ENCODE measurements at regions not wholly inside any gene's neighbourhood (a gene's known extent, or its start where the extent isn't known, plus 50 kb on each side); places are given as distances from the start of the nearest gene placed in this dataset.
"Not testable (repeated sequence)": the region's sequence is repeated elsewhere in the genome, so short reads cannot be mapped to it uniquely, and the experiment has no call there.

DNA sequence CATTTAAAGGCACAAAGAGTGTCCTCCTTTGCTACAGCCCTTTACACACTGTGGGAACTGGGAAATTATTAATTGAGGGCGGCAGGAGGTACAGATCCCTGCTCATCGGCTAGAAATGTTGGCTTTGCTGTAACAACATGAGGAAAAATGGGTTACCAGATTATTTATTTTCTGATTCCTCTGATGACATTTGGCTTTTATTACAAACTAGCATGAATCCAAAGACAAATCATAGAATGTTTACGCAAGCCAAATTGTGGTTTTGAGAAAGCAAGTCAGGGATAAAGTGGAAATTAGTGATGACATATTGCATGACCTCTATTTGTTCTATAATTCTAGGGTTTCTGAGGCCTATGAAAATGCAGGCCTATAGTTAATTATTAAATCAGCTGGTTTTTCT lies 126.1 kb upstream of the TMEM196 start:
- no peak overlapping the region for H3K9ac ChIP-seq (ENCODE audit: insufficient read length)
- TF ChIP-seq POLR2AphosphoS5 (IDR thresholded peaks at IDR 0.05; ENCODE audit: borderline replicate concordance, low read depth, low read length) (no peak), EZH2 (IDR thresholded peaks at IDR 0.05) (no peak), FOXP2 (optimal IDR thresholded peaks at IDR 0.05; ENCODE audit: control extremely low read depth, extremely low read length, insufficient read depth) (no peak)
- H3K4me3 ChIP-seq = no peak overlapping the region
- DNase-seq (ENCODE audit: low read depth, low spot score) = no peak
- H3K9me3 ChIP-seq (ENCODE audit: low read depth, low read length) = no peaks in the 10 kb centered on the region
- H3K27ac ChIP-seq = no peak overlapping the region
- H3K36me3 ChIP-seq (ENCODE audit: insufficient read depth, low read length) = no peaks in the 10 kb centered on the region

DNA sequence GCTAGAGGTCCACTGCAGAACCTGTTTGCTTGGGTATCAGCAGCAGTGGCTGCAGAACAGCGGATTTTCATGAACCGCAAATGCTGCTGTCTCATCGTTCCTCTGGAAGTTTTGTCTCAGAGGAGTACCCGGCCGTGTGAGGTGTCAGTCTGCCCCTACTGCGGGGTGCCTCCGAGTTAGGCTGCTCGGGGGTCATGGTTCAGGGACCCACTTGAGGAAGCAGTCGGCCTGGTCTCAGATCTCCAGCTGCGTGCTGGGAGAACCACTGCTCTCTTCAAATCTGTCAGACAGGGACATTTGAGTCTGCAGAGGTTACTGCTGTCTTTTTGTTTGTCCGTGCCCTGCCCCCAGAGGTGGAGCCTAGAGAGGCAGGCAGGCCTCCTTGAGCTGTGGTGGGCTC lies 109.5 kb upstream of the TMEM196 start:
- H3K36me3 ChIP-seq (ENCODE audit: insufficient read depth, low read length); H3K9me3 ChIP-seq (ENCODE audit: low read depth, low read length); H3K27ac ChIP-seq; H3K4me3 ChIP-seq; H3K9ac ChIP-seq (ENCODE audit: insufficient read length); DNase-seq (ENCODE audit: low read depth, low spot score): not testable (repeated sequence)

DNA sequence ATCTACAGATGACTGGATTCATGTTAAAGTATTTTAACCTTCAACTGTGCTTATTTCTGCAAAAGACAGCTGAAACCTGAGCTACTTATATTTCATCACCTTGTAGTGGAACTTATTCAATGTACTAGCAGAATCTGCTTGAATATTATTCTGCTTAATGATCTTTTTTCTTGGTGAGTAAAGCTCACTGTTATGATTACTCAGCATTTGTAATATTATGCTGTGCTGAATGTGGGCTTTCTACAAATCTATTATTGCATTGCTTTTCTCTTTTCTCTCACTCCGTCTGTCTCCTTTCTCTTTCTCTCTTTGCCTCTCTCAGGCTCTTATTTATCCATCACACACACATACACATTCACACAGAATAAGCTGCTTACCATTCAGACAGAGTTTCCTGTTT lies 98.7 kb upstream of the TMEM196 start:
- Histone ChIP-seq H3K9me3 (ENCODE audit: low read depth, low read length) (no peaks in the 10 kb centered on the region), H3K27ac (no peak overlapping the region), H3K9ac (ENCODE audit: insufficient read length) (no peak overlapping the region), H3K4me3 (no peak overlapping the region), H3K36me3 (ENCODE audit: insufficient read depth, low read length) (no peaks in the 10 kb centered on the region)
- DNase-seq (ENCODE audit: low read depth, low spot score) = no peak
- no peak for TF ChIP-seq FOXP2 (optimal IDR thresholded peaks at IDR 0.05; ENCODE audit: control extremely low read depth, extremely low read length, insufficient read depth)
- TF ChIP-seq EZH2 (IDR thresholded peaks at IDR 0.05) = no peak
- no peak for TF ChIP-seq POLR2AphosphoS5 (IDR thresholded peaks at IDR 0.05; ENCODE audit: borderline replicate concordance, low read depth, low read length)

DNA sequence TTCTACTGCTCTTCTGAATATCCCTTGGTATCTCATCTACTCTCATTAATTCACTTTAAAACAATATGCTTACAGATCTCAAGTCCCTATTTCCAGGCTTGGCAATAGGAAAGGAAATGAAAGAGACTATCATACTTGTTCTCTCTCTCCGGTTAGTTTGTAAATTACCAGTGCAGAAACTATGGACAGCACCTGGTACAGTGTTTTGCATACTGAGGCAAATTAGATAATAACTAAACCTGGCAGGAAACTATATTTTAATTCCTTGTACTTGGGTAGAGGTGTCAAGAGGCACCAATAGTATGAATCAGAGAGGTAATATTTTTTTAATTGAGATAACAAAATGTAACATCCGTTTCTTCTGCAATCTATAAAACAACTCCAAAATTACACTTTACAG lies 97.7 kb upstream of the TMEM196 start:
- DNase-seq (ENCODE audit: low read depth, low spot score) = no peak
- Histone ChIP-seq H3K36me3 (ENCODE audit: insufficient read depth, low read length) (no peaks in the 10 kb centered on the region), H3K9ac (ENCODE audit: insufficient read length) (no peak overlapping the region), H3K4me3 (no peak overlapping the region), H3K9me3 (ENCODE audit: low read depth, low read length) (no peaks in the 10 kb centered on the region), H3K27ac (no peak overlapping the region)
- TF ChIP-seq POLR2AphosphoS5 (IDR thresholded peaks at IDR 0.05; ENCODE audit: borderline replicate concordance, low read depth, low read length) (no peak), EZH2 (IDR thresholded peaks at IDR 0.05) (no peak), FOXP2 (optimal IDR thresholded peaks at IDR 0.05; ENCODE audit: control extremely low read depth, extremely low read length, insufficient read depth) (no peak)

DNA sequence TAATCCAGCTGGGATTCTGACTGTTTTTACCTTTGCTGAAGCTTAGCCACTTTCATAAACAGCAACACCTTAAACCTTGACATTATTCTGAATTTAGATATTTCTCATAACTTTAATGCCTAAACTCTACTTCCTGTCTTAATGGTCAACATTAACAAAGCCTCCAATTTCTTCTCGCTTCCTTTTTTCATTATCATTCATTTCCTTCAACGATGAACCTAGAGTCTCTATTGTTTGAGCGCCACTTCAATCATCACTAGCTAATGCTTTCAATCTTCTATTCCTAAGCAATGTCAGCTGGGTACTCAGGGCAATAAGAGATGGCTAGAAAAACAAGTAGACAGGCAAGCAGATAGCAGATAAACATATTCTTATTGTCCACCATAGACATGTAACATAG lies 96.6 kb upstream of the TMEM196 start:
- Histone ChIP-seq H3K4me3 (no peak overlapping the region), H3K9me3 (ENCODE audit: low read depth, low read length) (no peaks in the 10 kb centered on the region), H3K9ac (ENCODE audit: insufficient read length) (no peak overlapping the region), H3K36me3 (ENCODE audit: insufficient read depth, low read length) (no peaks in the 10 kb centered on the region), H3K27ac (no peak overlapping the region)
- TF ChIP-seq EZH2 (IDR thresholded peaks at IDR 0.05) = no peak
- no peak for DNase-seq (ENCODE audit: low read depth, low spot score)

DNA sequence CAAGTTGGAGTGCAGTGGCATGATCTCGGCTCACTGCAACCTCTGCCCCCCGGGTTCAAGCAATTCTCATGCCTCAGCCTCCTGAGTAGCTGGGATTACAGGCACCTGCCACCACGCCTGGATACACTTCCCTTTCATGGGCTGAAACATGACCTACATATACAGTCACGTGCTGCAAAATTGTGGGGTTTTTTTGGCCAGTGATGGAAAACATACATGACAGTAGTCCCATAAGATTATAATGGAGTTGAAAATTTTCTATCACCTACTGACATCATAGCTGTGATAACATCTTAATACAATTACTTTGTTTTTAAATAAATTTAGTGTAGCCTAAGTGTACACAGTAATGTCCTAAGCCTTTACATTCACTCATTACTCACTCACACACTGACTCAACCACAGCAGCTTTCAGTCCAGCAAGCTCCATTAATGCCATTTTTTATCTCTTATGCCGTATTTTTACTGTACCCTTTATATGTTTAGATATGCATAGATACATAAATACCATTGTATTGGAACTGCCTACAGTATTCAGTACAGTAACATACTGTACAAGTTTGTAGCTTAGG lies 79.9 kb upstream of the TMEM196 start:
- H3K27ac ChIP-seq = no peak overlapping the region

DNA sequence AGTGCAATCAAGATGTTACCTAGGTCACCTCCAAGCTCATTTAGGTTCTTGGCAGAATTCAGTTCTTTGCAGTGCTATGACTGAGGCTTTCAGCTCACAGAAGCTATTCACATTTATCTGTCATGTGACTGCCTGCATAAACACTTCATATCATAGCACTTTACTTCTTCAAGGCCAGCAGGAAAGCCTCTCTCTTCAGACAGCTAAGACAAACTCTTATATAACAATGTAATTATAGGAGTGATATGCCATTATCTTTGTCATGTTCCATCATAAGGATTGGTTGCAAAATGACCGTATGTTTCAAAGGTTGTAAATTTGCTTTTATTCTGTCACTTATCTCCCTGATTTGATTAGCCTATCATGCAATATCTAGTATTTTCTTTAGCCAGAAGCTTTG lies 78.8 kb upstream of the TMEM196 start:
- DNase-seq (ENCODE audit: low read depth, low spot score) = no peak
- Histone ChIP-seq H3K27ac (no peak overlapping the region), H3K36me3 (ENCODE audit: insufficient read depth, low read length) (no peaks in the 10 kb centered on the region), H3K9me3 (ENCODE audit: low read depth, low read length) (no peaks in the 10 kb centered on the region), H3K4me3 (no peak overlapping the region), H3K9ac (ENCODE audit: insufficient read length) (no peak overlapping the region)
- TF ChIP-seq EZH2 (IDR thresholded peaks at IDR 0.05) = no peak
- no peak for TF ChIP-seq FOXP2 (optimal IDR thresholded peaks at IDR 0.05; ENCODE audit: control extremely low read depth, extremely low read length, insufficient read depth)
- no peak for TF ChIP-seq POLR2AphosphoS5 (IDR thresholded peaks at IDR 0.05; ENCODE audit: borderline replicate concordance, low read depth, low read length)

More for the DNA sequence above, 79.9 kb upstream of the TMEM196 start:
- Histone ChIP-seq H3K36me3 (ENCODE audit: insufficient read depth, low read length) (no peaks in the 10 kb centered on the region), H3K9ac (ENCODE audit: insufficient read length) (no peak overlapping the region), H3K9me3 (ENCODE audit: low read depth, low read length) (no peaks in the 10 kb centered on the region), H3K4me3 (no peak overlapping the region)
- TF ChIP-seq EZH2 (IDR thresholded peaks at IDR 0.05) (no peak), FOXP2 (optimal IDR thresholded peaks at IDR 0.05; ENCODE audit: control extremely low read depth, extremely low read length, insufficient read depth) (no peak), POLR2AphosphoS5 (IDR thresholded peaks at IDR 0.05; ENCODE audit: borderline replicate concordance, low read depth, low read length) (no peak)
- DNase-seq (ENCODE audit: low read depth, low spot score) = no peak

DNA sequence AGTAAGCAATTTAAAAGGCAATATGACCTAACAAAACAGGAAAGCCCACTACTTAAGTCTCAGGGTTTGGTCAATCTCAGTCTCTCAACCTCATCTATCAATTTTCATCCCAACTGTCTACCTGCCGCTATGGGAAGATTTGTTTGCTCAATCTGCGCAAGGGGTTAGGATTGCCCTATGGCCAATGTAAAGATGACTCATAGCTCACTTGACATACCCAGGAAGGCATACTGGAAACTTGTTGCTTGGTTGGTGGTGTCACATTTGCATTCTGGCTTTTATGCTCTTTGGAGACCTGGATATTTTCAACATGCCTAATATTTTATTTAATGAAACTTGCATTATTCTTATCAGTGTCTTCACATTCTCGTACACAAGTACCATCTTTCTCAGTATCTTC lies 78.1 kb upstream of the TMEM196 start:
- Histone ChIP-seq H3K9me3 (ENCODE audit: low read depth, low read length) (no peaks in the 10 kb centered on the region), H3K4me3 (no peak overlapping the region), H3K27ac (no peak overlapping the region), H3K36me3 (ENCODE audit: insufficient read depth, low read length) (no peaks in the 10 kb centered on the region), H3K9ac (ENCODE audit: insufficient read length) (no peak overlapping the region)
- TF ChIP-seq FOXP2 (optimal IDR thresholded peaks at IDR 0.05; ENCODE audit: control extremely low read depth, extremely low read length, insufficient read depth) = no peak
- TF ChIP-seq EZH2 (IDR thresholded peaks at IDR 0.05) = no peak
- no peak for TF ChIP-seq POLR2AphosphoS5 (IDR thresholded peaks at IDR 0.05; ENCODE audit: borderline replicate concordance, low read depth, low read length)
- no peak for DNase-seq (ENCODE audit: low read depth, low spot score)

DNA sequence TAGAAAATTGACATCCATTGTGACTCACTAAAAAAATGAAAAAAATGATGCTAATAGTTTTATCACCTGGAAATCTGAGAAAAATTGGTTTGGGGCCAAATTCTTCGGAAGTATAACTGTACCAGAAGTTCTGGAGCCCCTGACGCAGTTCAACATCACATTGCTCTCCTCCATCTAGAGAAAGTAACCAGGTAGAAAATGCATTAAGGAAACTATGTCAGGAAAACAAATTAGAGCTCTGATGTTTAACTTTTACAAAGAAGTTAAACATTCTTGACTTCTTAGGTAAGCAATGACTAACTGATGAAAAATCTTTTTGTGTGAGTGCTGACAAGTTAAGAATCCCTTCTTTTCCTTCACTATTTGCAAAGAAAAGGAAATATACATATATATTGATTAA lies 61.1 kb upstream of the TMEM196 start:
- no peak overlapping the region for H3K4me3 ChIP-seq
- no peak for TF ChIP-seq EZH2 (IDR thresholded peaks at IDR 0.05)
- TF ChIP-seq FOXP2 (optimal IDR thresholded peaks at IDR 0.05; ENCODE audit: control extremely low read depth, extremely low read length, insufficient read depth) = no peak
- TF ChIP-seq POLR2AphosphoS5 (IDR thresholded peaks at IDR 0.05; ENCODE audit: borderline replicate concordance, low read depth, low read length) = no peak
- no peak for DNase-seq (ENCODE audit: low read depth, low spot score)

More for the DNA sequence above, 61.1 kb upstream of the TMEM196 start:
- H3K27ac ChIP-seq = no peak overlapping the region
- no peak overlapping the region for H3K9ac ChIP-seq (ENCODE audit: insufficient read length)
- no peaks in the 10 kb centered on the region for H3K9me3 ChIP-seq (ENCODE audit: low read depth, low read length)
- no peaks in the 10 kb centered on the region for H3K36me3 ChIP-seq (ENCODE audit: insufficient read depth, low read length)
